Lung (tissue), 11 donors: ENCODE measurements at regions not wholly inside any gene's neighbourhood (a gene's known extent, or its start where the extent isn't known, plus 50 kb on each side); places are given as distances from the start of the nearest gene placed in this dataset.

Experiments
- ATAC-seq: fragments of 200-7000 bp; cut with Tn5 transposase; one replicate; pipeline ENCODE4 v1.9.1; 2020; ENCODE audit warnings: moderate number of reproducible peaks; ENCODE audit not compliant: insufficient read depth, low FRiP score
- DNase-seq, 3 donors: peaks; one replicate each; pipeline ENCODE4 v3.0.0-alpha.2; 2013 to 2017
- H3K27ac ChIP-seq, 2 donors: one replicate each; pipeline ENCODE4 v1.5.1; 2013; ENCODE audit warnings: mild to moderate bottlenecking in 2 of 2, moderate library complexity in 2 of 2, control low read depth in 1 of 2, inconsistent platforms in 1 of 2, low read depth in 1 of 2, low read length in 1 of 2
- H3K27me3 ChIP-seq, 3 donors: one replicate each; pipeline ENCODE4 v1.5.1; 2013; ENCODE audit warnings: low read length in 2 of 3; ENCODE audit not compliant: control insufficient read depth in 3 of 3, insufficient read depth in 3 of 3
- H3K36me3 ChIP-seq, 4 donors: one replicate each; pipeline ENCODE4 v1.5.1; 2013; ENCODE audit warnings: low read length in 4 of 4, mild to moderate bottlenecking in 1 of 4, moderate library complexity in 1 of 4; ENCODE audit not compliant: control insufficient read depth in 4 of 4, insufficient read depth in 4 of 4
- H3K4me1 ChIP-seq, 5 donors: one replicate each; pipeline ENCODE4 v1.5.1; 2013; ENCODE audit warnings: low read length in 5 of 5, mild to moderate bottlenecking in 2 of 5, moderate library complexity in 1 of 5; ENCODE audit not compliant: control insufficient read depth in 5 of 5, insufficient read depth in 5 of 5
- H3K4me3 ChIP-seq: one replicate; pipeline ENCODE4 v1.5.1; 2013; ENCODE audit warnings: mild to moderate bottlenecking, control low read depth, moderate library complexity
- H3K9ac ChIP-seq, 2 donors: one replicate each; pipeline ENCODE4 v1.5.1; 2013; ENCODE audit warnings: low read length in 2 of 2, control low read depth in 1 of 2; ENCODE audit not compliant: insufficient read depth in 1 of 2
- H3K9me3 ChIP-seq, 4 donors: one replicate each; pipeline ENCODE4 v1.5.1; 2013; ENCODE audit warnings: low read length in 3 of 4, mild to moderate bottlenecking in 1 of 4, moderate library complexity in 1 of 4; ENCODE audit not compliant: control insufficient read depth in 4 of 4, insufficient read depth in 3 of 4
- CTCF ChIP-seq: IDR thresholded peaks from 2 replicates; pipeline ENCODE4 v1.5.1; 2012; ENCODE audit warnings: mild to moderate bottlenecking; ENCODE audit errors: control extremely low read depth, extremely low read depth
- WGBS, 2 donors: extraction: QIAGEN DNeasy Blood & Tissue Kit; methylation state at CpG; one replicate each; pipeline ENCODE4 v1.1.7; 2013; 5-methylcytosine and 5-hydroxymethylcytosine counted together
- donor health status: control.
- donor health status: control.
- donor health status: Bipolar disorder and iron deficiency.
- donor health status: healthy.
- donor health status: DM: yes; HTN: yes; CAD: no.

- no peak overlapping the region for H3K9ac ChIP-seq
- H3K4me1 ChIP-seq, result no peaks in the 10 kb centered on the region
- DNase-seq, result no peak
- H3K4me3 ChIP-seq, result no peak overlapping the region
- no peak overlapping the region for H3K27ac ChIP-seq
- TF ChIP-seq CTCF, result no peak
- no peaks in the 10 kb centered on the region for H3K36me3 ChIP-seq
- H3K9me3 ChIP-seq, result peaks cover 0 to 1% (median 0%) of the 10 kb centered on the region in 4 donors
- no peaks in the 10 kb centered on the region for H3K27me3 ChIP-seq
- no peak for ATAC-seq
- WGBS, 2 donors, result 93 to 94% methylated on average over 5 of the region's 5 CpGs
These were observed 211.1 kb upstream of the RNF32 start for GRCh38 chr7:156429514-156429913.

- no peak overlapping the region for H3K9ac ChIP-seq
- no peak overlapping the region for H3K27ac ChIP-seq
- H3K4me3 ChIP-seq, result no peak overlapping the region
- no peak for DNase-seq
- H3K9me3 ChIP-seq, result peaks cover 0 to 4% (median 0%) of the 10 kb centered on the region in 4 donors
- no peaks in the 10 kb centered on the region for H3K4me1 ChIP-seq
- H3K36me3 ChIP-seq, result no peaks in the 10 kb centered on the region
- ATAC-seq, result no peak
- no peaks in the 10 kb centered on the region for H3K27me3 ChIP-seq
- TF ChIP-seq CTCF, result no peak
These were observed 216.7 kb upstream of the RNF32 start for GRCh38 chr7:156423876-156424275.

DNA sequence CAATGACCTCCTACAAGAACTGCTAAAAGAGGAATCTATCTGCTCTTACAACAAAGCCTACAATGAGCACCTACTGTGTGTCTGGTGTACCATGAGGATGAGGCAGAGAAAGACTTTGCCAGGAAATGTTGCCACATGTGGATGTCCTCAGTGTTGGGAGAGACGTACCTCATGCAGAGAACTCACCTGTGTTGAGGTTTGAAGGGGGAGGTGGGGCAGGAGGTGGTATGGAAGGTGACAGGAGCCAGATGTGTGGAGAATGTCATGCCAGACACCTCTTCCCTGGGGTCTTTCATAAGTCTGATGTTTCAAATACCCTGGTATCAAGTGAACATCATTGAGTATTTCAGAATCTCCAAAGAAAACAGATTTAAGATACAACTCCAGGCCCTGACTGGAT lies 220.1 kb upstream of the RNF32 start:
- H3K4me3 ChIP-seq, result no peak overlapping the region
- no peak for DNase-seq
- H3K27ac ChIP-seq, result no peak overlapping the region
- no peak overlapping the region for H3K9ac ChIP-seq
- H3K4me1 ChIP-seq, result no peaks in the 10 kb centered on the region
- ATAC-seq, result no peak
- no peaks in the 10 kb centered on the region for H3K27me3 ChIP-seq
- 79 to 88% methylated on average over 1 of the region's 1 CpG for WGBS, 2 donors
- no peaks in the 10 kb centered on the region for H3K36me3 ChIP-seq
- peaks cover 0 to 4% (median 0%) of the 10 kb centered on the region in 4 donors for H3K9me3 ChIP-seq
- no peak for TF ChIP-seq CTCF

DNA sequence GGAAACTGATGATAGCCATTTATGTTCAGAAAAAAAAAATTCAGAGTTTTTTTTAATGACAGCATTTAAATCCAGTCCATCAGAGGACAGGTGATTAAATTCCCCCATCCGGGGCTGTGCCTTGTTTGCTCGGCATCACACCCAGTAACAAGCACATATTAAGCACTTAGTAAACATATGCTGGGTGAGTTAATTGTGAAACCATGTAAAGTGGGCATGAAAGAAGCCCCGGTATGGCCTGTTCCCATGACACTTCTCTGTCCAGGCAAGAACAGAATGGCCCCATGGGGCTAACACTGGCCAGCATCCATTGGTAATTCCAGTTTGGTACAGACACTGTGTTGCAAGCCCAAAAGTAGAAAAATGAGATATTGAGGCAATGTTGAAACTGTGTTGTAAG lies 220.8 kb upstream of the RNF32 start:
- no peak for TF ChIP-seq CTCF
- DNase-seq (no peak), ATAC-seq (peak; percentile 29)
- no peak overlapping the region for H3K9ac ChIP-seq
- H3K4me1 ChIP-seq, result no peaks in the 10 kb centered on the region
- H3K27ac ChIP-seq, result no peak overlapping the region
- WGBS, 2 donors, result 60 to 85% methylated on average over 3 of the region's 3 CpGs
- H3K9me3 ChIP-seq, result peaks cover 0 to 4% (median 0%) of the 10 kb centered on the region in 4 donors
- H3K36me3 ChIP-seq, result no peaks in the 10 kb centered on the region
- no peaks in the 10 kb centered on the region for H3K27me3 ChIP-seq
- H3K4me3 ChIP-seq, result no peak overlapping the region
